ENCODE measurements at regions not wholly inside any gene's neighbourhood (a gene's known extent, or its start where the extent isn't known, plus 50 kb on each side); places are given as distances from the start of the nearest gene placed in this dataset.

DNA sequence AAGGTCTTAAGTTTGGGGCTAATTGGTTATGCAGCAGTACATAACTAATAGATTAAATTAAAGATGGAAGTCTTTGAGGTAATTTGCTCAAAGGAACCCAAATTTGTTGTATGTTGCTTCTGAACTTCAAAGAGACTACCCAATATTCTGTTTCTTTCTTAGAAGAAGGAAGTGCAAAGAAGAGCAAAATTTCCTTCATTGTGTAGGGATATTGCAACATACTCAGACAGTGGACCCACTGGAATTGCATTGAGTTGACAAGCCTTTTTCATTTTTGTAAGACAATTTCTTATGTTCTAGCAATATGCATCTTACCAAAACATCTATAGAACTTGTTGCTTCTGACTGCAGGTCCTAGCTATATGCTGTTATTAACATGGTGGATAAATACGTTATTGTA, 527.8 kb downstream of the SH2D4B start:
- TF ChIP-seq, protein P1, sequence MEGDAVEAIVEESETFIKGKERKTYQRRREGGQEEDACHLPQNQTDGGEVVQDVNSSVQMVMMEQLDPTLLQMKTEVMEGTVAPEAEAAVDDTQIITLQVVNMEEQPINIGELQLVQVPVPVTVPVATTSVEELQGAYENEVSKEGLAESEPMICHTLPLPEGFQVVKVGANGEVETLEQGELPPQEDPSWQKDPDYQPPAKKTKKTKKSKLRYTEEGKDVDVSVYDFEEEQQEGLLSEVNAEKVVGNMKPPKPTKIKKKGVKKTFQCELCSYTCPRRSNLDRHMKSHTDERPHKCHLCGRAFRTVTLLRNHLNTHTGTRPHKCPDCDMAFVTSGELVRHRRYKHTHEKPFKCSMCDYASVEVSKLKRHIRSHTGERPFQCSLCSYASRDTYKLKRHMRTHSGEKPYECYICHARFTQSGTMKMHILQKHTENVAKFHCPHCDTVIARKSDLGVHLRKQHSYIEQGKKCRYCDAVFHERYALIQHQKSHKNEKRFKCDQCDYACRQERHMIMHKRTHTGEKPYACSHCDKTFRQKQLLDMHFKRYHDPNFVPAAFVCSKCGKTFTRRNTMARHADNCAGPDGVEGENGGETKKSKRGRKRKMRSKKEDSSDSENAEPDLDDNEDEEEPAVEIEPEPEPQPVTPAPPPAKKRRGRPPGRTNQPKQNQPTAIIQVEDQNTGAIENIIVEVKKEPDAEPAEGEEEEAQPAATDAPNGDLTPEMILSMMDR (conservative IDR thresholded peaks at IDR 0.05) = no peak
- TF ChIP-seq EZH2 (IDR thresholded peaks at IDR 0.05; ENCODE audit: low read depth) = no peak
